ENCODE measurements at regions not wholly inside any gene's neighbourhood (a gene's known extent, or its start where the extent isn't known, plus 50 kb on each side); places are given as distances from the start of the nearest gene placed in this dataset.

DNA sequence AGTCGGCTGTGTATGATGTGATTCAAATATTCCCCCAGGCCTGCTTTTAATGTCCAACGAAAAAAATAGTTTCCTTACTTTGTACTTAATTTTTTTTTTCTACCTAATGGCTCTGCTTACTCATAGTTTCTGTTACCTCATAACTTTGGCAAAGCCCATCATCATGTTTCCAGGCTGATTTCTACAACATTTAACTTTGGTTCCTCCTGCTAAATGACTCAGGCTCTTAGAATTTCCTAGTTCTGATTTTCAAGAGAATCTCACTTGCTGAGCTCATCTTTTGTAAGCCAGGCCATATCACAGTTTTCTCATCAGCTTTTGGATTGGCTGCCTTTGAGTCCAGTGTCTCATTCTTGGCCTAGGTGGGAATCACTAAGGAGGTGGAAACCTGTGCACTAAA is 323.1 kb downstream of the HDGFL1 start:
- no peak overlapping the region for H3K27ac ChIP-seq (ENCODE audit: low read length)

DNA sequence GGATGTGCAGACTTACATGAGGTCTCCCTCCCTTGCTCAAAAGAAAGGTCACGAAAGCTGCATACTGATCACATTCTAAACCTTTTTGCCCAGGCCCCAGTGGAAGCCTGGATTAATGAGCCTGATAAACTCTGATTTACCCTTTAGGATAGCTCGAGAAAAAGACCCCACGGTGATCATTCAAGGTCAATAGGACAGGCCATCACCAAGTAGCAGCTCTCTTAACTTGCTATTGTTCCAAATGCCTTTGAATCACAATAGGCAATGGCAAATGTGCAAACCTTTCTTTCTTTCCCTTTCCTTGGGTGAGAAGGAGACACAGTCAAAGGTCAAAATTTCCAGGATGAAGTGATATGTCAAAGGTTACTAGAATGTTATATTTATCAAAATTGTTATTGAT is 327.3 kb downstream of the HDGFL1 start:
- Histone ChIP-seq H3K79me2 (ENCODE audit: low read length) (no peaks in the 10 kb centered on the region), H3K27ac (ENCODE audit: low read length) (no peak overlapping the region), H3K9me3 (ENCODE audit: insufficient read depth, low read length) (no peaks in the 10 kb centered on the region), H3K36me3 (replicated peaks; ENCODE audit: low read depth, low read length) (no peaks in the 10 kb centered on the region), H3K4me1 (ENCODE audit: low read length) (peaks cover 10% of the 10 kb centered on the region), H3K9ac (ENCODE audit: low read length) (no peak overlapping the region), H3K4me3 (ENCODE audit: low read length) (no peak overlapping the region), H4K20me1 (ENCODE audit: insufficient read depth, low read length) (no peaks in the 10 kb centered on the region), H3K4me2 (ENCODE audit: low read length) (no peak overlapping the region), H3K27me3 (ENCODE audit: low read depth, low read length) (no peaks in the 10 kb centered on the region), H2AFZ (ENCODE audit: low read depth, low read length) (no peak overlapping the region)
- TF ChIP-seq EZH2phosphoT487 (IDR thresholded peaks at IDR 0.05; ENCODE audit: low read depth) (no peak), CTCF (IDR thresholded peaks at IDR 0.05; ENCODE audit: low read depth, low read length) (no peak)

More for the DNA sequence above, 323.1 kb downstream of the HDGFL1 start:
- Histone ChIP-seq H3K36me3 (replicated peaks; ENCODE audit: low read depth, low read length) (no peaks in the 10 kb centered on the region), H3K4me3 (ENCODE audit: low read length) (no peak overlapping the region), H3K27me3 (ENCODE audit: low read depth, low read length) (no peaks in the 10 kb centered on the region), H3K9ac (ENCODE audit: low read length) (no peak overlapping the region), H4K20me1 (ENCODE audit: insufficient read depth, low read length) (no peaks in the 10 kb centered on the region), H3K9me3 (ENCODE audit: insufficient read depth, low read length) (no peaks in the 10 kb centered on the region), H2AFZ (ENCODE audit: low read depth, low read length) (no peak overlapping the region), H3K79me2 (ENCODE audit: low read length) (no peaks in the 10 kb centered on the region), H3K4me2 (ENCODE audit: low read length) (no peak overlapping the region), H3K4me1 (ENCODE audit: low read length) (peaks cover 18% of the 10 kb centered on the region)
- TF ChIP-seq EZH2phosphoT487 (IDR thresholded peaks at IDR 0.05; ENCODE audit: low read depth): no peak
- no peak for TF ChIP-seq CTCF (IDR thresholded peaks at IDR 0.05; ENCODE audit: low read depth, low read length)

DNA sequence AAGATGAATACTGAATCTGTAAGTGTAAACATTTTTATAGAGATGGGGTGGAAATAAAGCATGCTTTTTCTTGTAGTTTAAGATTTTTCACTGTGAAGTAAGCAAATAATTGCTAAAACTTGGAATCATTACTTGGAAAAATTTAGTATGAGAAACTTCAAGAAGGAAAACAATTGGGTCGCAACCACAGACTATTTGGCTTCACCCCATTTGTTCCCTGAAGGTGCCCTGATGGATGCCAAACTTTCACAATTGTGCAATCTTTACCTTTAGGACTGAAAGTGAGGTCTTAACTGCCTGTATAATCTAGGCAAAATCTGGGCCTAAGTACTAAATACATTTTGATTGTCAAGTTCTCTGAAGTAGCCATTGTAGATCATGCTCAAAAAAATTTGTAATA is 330.1 kb downstream of the HDGFL1 start:
- TF ChIP-seq CTCF (IDR thresholded peaks at IDR 0.05; ENCODE audit: low read depth, low read length) (no peak), EZH2phosphoT487 (IDR thresholded peaks at IDR 0.05; ENCODE audit: low read depth) (no peak)
- H3K27ac ChIP-seq (ENCODE audit: low read length): no peak overlapping the region
- H3K36me3 ChIP-seq (replicated peaks; ENCODE audit: low read depth, low read length): no peaks in the 10 kb centered on the region
- H2AFZ ChIP-seq (ENCODE audit: low read depth, low read length): no peak overlapping the region
- H3K9ac ChIP-seq (ENCODE audit: low read length): no peak overlapping the region
- H3K27me3 ChIP-seq (ENCODE audit: low read depth, low read length): no peaks in the 10 kb centered on the region
- H3K79me2 ChIP-seq (ENCODE audit: low read length): no peaks in the 10 kb centered on the region
- no peak overlapping the region for H3K4me3 ChIP-seq (ENCODE audit: low read length)
- H4K20me1 ChIP-seq (ENCODE audit: insufficient read depth, low read length): no peaks in the 10 kb centered on the region
- H3K4me1 ChIP-seq (ENCODE audit: low read length): no peaks in the 10 kb centered on the region
- H3K4me2 ChIP-seq (ENCODE audit: low read length): no peak overlapping the region
- H3K9me3 ChIP-seq (ENCODE audit: insufficient read depth, low read length): no peaks in the 10 kb centered on the region

DNA sequence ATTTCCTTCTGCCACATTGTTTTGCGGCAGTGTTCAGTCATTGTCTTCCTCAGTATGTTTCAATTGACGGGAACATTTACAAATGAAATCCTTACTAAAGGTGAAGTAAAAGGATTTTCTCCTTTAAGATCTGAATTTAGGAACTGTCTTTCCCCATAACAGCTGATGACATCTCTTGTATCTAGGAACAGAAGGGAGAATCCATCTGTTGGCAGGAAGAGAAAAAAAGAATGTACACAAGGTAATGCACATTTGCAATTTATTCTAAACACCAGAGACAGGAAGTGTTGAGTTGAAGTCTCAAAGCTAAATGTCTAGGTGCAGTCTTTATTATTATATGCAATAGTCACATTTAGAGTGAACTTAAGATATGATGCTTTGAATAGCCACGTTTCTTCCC is 334.5 kb downstream of the HDGFL1 start:
- no peak overlapping the region for H3K27ac ChIP-seq (ENCODE audit: low read length)
- no peak overlapping the region for H3K4me2 ChIP-seq (ENCODE audit: low read length)
- no peaks in the 10 kb centered on the region for H3K79me2 ChIP-seq (ENCODE audit: low read length)
- no peak overlapping the region for H3K9ac ChIP-seq (ENCODE audit: low read length)
- no peaks in the 10 kb centered on the region for H4K20me1 ChIP-seq (ENCODE audit: insufficient read depth, low read length)
- no peaks in the 10 kb centered on the region for H3K27me3 ChIP-seq (ENCODE audit: low read depth, low read length)
- no peaks in the 10 kb centered on the region for H3K9me3 ChIP-seq (ENCODE audit: insufficient read depth, low read length)
- H2AFZ ChIP-seq (ENCODE audit: low read depth, low read length): no peak overlapping the region
- no peaks in the 10 kb centered on the region for H3K36me3 ChIP-seq (replicated peaks; ENCODE audit: low read depth, low read length)
- TF ChIP-seq CTCF (IDR thresholded peaks at IDR 0.05; ENCODE audit: low read depth, low read length) (no peak), EZH2phosphoT487 (IDR thresholded peaks at IDR 0.05; ENCODE audit: low read depth) (no peak)
- H3K4me3 ChIP-seq (ENCODE audit: low read length): no peak overlapping the region
- no peaks in the 10 kb centered on the region for H3K4me1 ChIP-seq (ENCODE audit: low read length)

Data from OCI-LY3 (cell line).